ENCODE measurements at regions not wholly inside any gene's neighbourhood (a gene's known extent, or its start where the extent isn't known, plus 50 kb on each side); places are given as distances from the start of the nearest gene placed in this dataset.

- H3K9me3 ChIP-seq (ENCODE audit: control insufficient read depth in 5 of 5, low read length in 5 of 5): peaks cover 0 to 6% (median 4%) of the 10 kb centered on the region in 5 donors
- peaks cover 0 to 9% (median 0%) of the 10 kb centered on the region in 5 donors for H3K4me1 ChIP-seq (ENCODE audit: control insufficient read depth in 5 of 5, insufficient read depth in 5 of 5, low read length in 5 of 5)
- H3K9ac ChIP-seq (ENCODE audit: low read length in 5 of 5): no peak overlapping the region
- no peaks in the 10 kb centered on the region for H3K36me3 ChIP-seq (ENCODE audit: control insufficient read depth in 5 of 5, insufficient read depth in 5 of 5, low read length in 5 of 5)
- H3K27me3 ChIP-seq (ENCODE audit: control insufficient read depth in 5 of 5, insufficient read depth in 4 of 5, low read length in 5 of 5): no peaks in the 10 kb centered on the region
- no peak overlapping the region for H3K4me3 ChIP-seq (ENCODE audit: low read depth in 1 of 5, low read length in 5 of 5)
- H3K27ac ChIP-seq (ENCODE audit: low read depth, low read length): no peak overlapping the region
Measured at GRCh38 chr4:13966231-13967195, 339.0 kb upstream of the BOD1L1 start.

- peaks cover 0 to 9% (median 0%) of the 10 kb centered on the region in 5 donors for H3K4me1 ChIP-seq (ENCODE audit: control insufficient read depth in 5 of 5, insufficient read depth in 5 of 5, low read length in 5 of 5)
- H3K4me3 ChIP-seq (ENCODE audit: low read depth in 1 of 5, low read length in 5 of 5): no peak overlapping the region
- no peak overlapping the region for H3K27ac ChIP-seq (ENCODE audit: low read depth, low read length)
- no peaks in the 10 kb centered on the region for H3K27me3 ChIP-seq (ENCODE audit: control insufficient read depth in 5 of 5, insufficient read depth in 4 of 5, low read length in 5 of 5)
- H3K9me3 ChIP-seq (ENCODE audit: control insufficient read depth in 5 of 5, low read length in 5 of 5): no peaks in the 10 kb centered on the region
- H3K9ac ChIP-seq (ENCODE audit: low read length in 5 of 5): no peak overlapping the region
- H3K36me3 ChIP-seq (ENCODE audit: control insufficient read depth in 5 of 5, insufficient read depth in 5 of 5, low read length in 5 of 5): no peaks in the 10 kb centered on the region
Measured at GRCh38 chr4:13968723-13969122, 341.2 kb upstream of the BOD1L1 start.

- Histone ChIP-seq H3K4me3 (ENCODE audit: low read depth in 1 of 5, low read length in 5 of 5) (no peak overlapping the region), H3K9ac (ENCODE audit: low read length in 5 of 5) (no peak overlapping the region), H3K9me3 (ENCODE audit: control insufficient read depth in 5 of 5, low read length in 5 of 5) (no peaks in the 10 kb centered on the region), H3K36me3 (ENCODE audit: control insufficient read depth in 5 of 5, insufficient read depth in 5 of 5, low read length in 5 of 5) (no peaks in the 10 kb centered on the region), H3K27ac (ENCODE audit: low read depth, low read length) (no peak overlapping the region), H3K27me3 (ENCODE audit: control insufficient read depth in 5 of 5, insufficient read depth in 4 of 5, low read length in 5 of 5) (no peaks in the 10 kb centered on the region), H3K4me1 (ENCODE audit: control insufficient read depth in 5 of 5, insufficient read depth in 5 of 5, low read length in 5 of 5) (peaks cover 0 to 9% (median 0%) of the 10 kb centered on the region in 5 donors)
Measured at GRCh38 chr4:13970349-13970748, 342.8 kb upstream of the BOD1L1 start.

- no peaks in the 10 kb centered on the region for H3K27me3 ChIP-seq (ENCODE audit: control insufficient read depth in 5 of 5, insufficient read depth in 4 of 5, low read length in 5 of 5)
Measured at GRCh38 chr4:13977746-13978145, 350.2 kb upstream of the BOD1L1 start.

GRCh38 chr4:13980317-13981310 is 353.1 kb upstream of the BOD1L1 start:
- Histone ChIP-seq H3K9me3 (ENCODE audit: control insufficient read depth in 5 of 5, low read length in 5 of 5) (no peaks in the 10 kb centered on the region), H3K9ac (ENCODE audit: low read length in 5 of 5) (no peak overlapping the region), H3K36me3 (ENCODE audit: control insufficient read depth in 5 of 5, insufficient read depth in 5 of 5, low read length in 5 of 5) (no peaks in the 10 kb centered on the region), H3K4me1 (ENCODE audit: control insufficient read depth in 5 of 5, insufficient read depth in 5 of 5, low read length in 5 of 5) (peaks cover 0 to 4% (median 0%) of the 10 kb centered on the region in 5 donors), H3K27ac (ENCODE audit: low read depth, low read length) (no peak overlapping the region), H3K27me3 (ENCODE audit: control insufficient read depth in 5 of 5, insufficient read depth in 4 of 5, low read length in 5 of 5) (no peaks in the 10 kb centered on the region), H3K4me3 (ENCODE audit: low read depth in 1 of 5, low read length in 5 of 5) (no peak overlapping the region)

More at GRCh38 chr4:13977746-13978145, 350.2 kb upstream of the BOD1L1 start:
- no peak overlapping the region for H3K4me3 ChIP-seq (ENCODE audit: low read depth in 1 of 5, low read length in 5 of 5)
- H3K9ac ChIP-seq (ENCODE audit: low read length in 5 of 5): no peak overlapping the region
- H3K36me3 ChIP-seq (ENCODE audit: control insufficient read depth in 5 of 5, insufficient read depth in 5 of 5, low read length in 5 of 5): no peaks in the 10 kb centered on the region
- H3K27ac ChIP-seq (ENCODE audit: low read depth, low read length): no peak overlapping the region
- H3K9me3 ChIP-seq (ENCODE audit: control insufficient read depth in 5 of 5, low read length in 5 of 5): no peaks in the 10 kb centered on the region
- H3K4me1 ChIP-seq (ENCODE audit: control insufficient read depth in 5 of 5, insufficient read depth in 5 of 5, low read length in 5 of 5): no peaks in the 10 kb centered on the region

GRCh38 chr4:13981499-13981898 is 354.0 kb upstream of the BOD1L1 start:
- no peaks in the 10 kb centered on the region for H3K36me3 ChIP-seq (ENCODE audit: control insufficient read depth in 5 of 5, insufficient read depth in 5 of 5, low read length in 5 of 5)
- H3K4me3 ChIP-seq (ENCODE audit: low read depth in 1 of 5, low read length in 5 of 5): no peak overlapping the region
- H3K9ac ChIP-seq (ENCODE audit: low read length in 5 of 5): no peak overlapping the region
- no peaks in the 10 kb centered on the region for H3K9me3 ChIP-seq (ENCODE audit: control insufficient read depth in 5 of 5, low read length in 5 of 5)
- H3K27me3 ChIP-seq (ENCODE audit: control insufficient read depth in 5 of 5, insufficient read depth in 4 of 5, low read length in 5 of 5): no peaks in the 10 kb centered on the region
- H3K27ac ChIP-seq (ENCODE audit: low read depth, low read length): no peak overlapping the region
- peaks cover 0 to 4% (median 0%) of the 10 kb centered on the region in 5 donors for H3K4me1 ChIP-seq (ENCODE audit: control insufficient read depth in 5 of 5, insufficient read depth in 5 of 5, low read length in 5 of 5)

- Histone ChIP-seq H3K4me1 (ENCODE audit: control insufficient read depth in 5 of 5, insufficient read depth in 5 of 5, low read length in 5 of 5) (peaks cover 0 to 4% (median 0%) of the 10 kb centered on the region in 5 donors), H3K27ac (ENCODE audit: low read depth, low read length) (no peak overlapping the region), H3K4me3 (ENCODE audit: low read depth in 1 of 5, low read length in 5 of 5) (no peak overlapping the region), H3K9me3 (ENCODE audit: control insufficient read depth in 5 of 5, low read length in 5 of 5) (no peaks in the 10 kb centered on the region), H3K27me3 (ENCODE audit: control insufficient read depth in 5 of 5, insufficient read depth in 4 of 5, low read length in 5 of 5) (no peaks in the 10 kb centered on the region), H3K9ac (ENCODE audit: low read length in 5 of 5) (no peak overlapping the region), H3K36me3 (ENCODE audit: control insufficient read depth in 5 of 5, insufficient read depth in 5 of 5, low read length in 5 of 5) (no peaks in the 10 kb centered on the region)
Measured at GRCh38 chr4:13982010-13982409, 354.5 kb upstream of the BOD1L1 start.

- Histone ChIP-seq H3K4me1 (ENCODE audit: control insufficient read depth in 5 of 5, insufficient read depth in 5 of 5, low read length in 5 of 5) (peaks cover 0 to 8% (median 4%) of the 10 kb centered on the region in 5 donors), H3K9ac (ENCODE audit: low read length in 5 of 5) (no peak overlapping the region), H3K27me3 (ENCODE audit: control insufficient read depth in 5 of 5, insufficient read depth in 4 of 5, low read length in 5 of 5) (no peaks in the 10 kb centered on the region), H3K27ac (ENCODE audit: low read depth, low read length) (no peak overlapping the region), H3K36me3 (ENCODE audit: control insufficient read depth in 5 of 5, insufficient read depth in 5 of 5, low read length in 5 of 5) (no peaks in the 10 kb centered on the region), H3K9me3 (ENCODE audit: control insufficient read depth in 5 of 5, low read length in 5 of 5) (no peaks in the 10 kb centered on the region), H3K4me3 (ENCODE audit: low read depth in 1 of 5, low read length in 5 of 5) (no peak overlapping the region)
Measured at GRCh38 chr4:13983189-13983790, 355.8 kb upstream of the BOD1L1 start.

GRCh38 chr4:13984991-13985800 is 357.7 kb upstream of the BOD1L1 start:
- Histone ChIP-seq H3K27ac (ENCODE audit: low read depth, low read length) (no peak overlapping the region), H3K4me3 (ENCODE audit: low read depth in 1 of 5, low read length in 5 of 5) (no peak overlapping the region), H3K9ac (ENCODE audit: low read length in 5 of 5) (no peak overlapping the region), H3K36me3 (ENCODE audit: control insufficient read depth in 5 of 5, insufficient read depth in 5 of 5, low read length in 5 of 5) (no peaks in the 10 kb centered on the region), H3K9me3 (ENCODE audit: control insufficient read depth in 5 of 5, low read length in 5 of 5) (no peaks in the 10 kb centered on the region), H3K27me3 (ENCODE audit: control insufficient read depth in 5 of 5, insufficient read depth in 4 of 5, low read length in 5 of 5) (no peaks in the 10 kb centered on the region), H3K4me1 (ENCODE audit: control insufficient read depth in 5 of 5, insufficient read depth in 5 of 5, low read length in 5 of 5) (peaks cover 0 to 22% (median 17%) of the 10 kb centered on the region in 5 donors)

Data from subcutaneous abdominal adipose tissue (tissue), 5 donors.